Umbilical cord (tissue), 1 donor: ENCODE measurements at regions not wholly inside any gene's neighbourhood (a gene's known extent, or its start where the extent isn't known, plus 50 kb on each side); places are given as distances from the start of the nearest gene placed in this dataset.
A peak's percentile ranks its signal among the peaks of the same experiment; 100 is the strongest.

Experiments
- DNase-seq: peaks from one replicate; pipeline ENCODE4 v3.0.0-alpha.2; 2015; ENCODE audit warnings: low spot score

DNA sequence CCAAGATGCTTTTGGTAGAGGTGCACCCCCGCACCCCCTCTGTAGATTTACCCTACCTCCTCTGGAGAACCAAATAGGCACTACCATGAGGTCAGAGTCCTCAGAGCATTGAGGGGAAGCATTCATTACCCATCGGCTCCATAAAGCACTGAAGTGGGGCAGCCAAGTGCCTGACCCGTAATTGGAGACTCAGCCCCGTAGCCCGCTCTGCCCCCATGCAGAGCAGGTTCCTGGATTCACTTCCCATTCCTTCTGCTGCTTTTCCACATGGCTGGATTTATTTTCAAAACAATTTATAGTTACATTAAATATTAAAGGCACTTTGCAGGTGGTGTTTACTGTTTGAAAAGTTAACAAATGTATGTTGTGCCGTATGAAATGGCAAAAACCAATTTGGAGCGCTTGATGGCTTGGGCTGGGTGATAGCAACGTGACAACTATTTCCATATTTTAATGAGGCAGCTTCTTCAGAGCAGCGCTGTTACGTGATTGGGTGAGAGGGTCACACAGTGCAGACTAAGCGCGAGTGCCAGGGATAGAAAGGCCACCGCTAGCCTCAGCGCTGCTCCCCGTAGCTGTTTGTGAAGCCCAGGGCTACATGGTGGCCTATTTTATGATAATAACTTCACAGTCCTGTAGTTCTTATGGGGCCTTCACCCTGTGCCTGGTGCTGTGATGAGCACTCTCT, 373.8 kb upstream of the PROK2 start:
- no peak for DNase-seq

DNA sequence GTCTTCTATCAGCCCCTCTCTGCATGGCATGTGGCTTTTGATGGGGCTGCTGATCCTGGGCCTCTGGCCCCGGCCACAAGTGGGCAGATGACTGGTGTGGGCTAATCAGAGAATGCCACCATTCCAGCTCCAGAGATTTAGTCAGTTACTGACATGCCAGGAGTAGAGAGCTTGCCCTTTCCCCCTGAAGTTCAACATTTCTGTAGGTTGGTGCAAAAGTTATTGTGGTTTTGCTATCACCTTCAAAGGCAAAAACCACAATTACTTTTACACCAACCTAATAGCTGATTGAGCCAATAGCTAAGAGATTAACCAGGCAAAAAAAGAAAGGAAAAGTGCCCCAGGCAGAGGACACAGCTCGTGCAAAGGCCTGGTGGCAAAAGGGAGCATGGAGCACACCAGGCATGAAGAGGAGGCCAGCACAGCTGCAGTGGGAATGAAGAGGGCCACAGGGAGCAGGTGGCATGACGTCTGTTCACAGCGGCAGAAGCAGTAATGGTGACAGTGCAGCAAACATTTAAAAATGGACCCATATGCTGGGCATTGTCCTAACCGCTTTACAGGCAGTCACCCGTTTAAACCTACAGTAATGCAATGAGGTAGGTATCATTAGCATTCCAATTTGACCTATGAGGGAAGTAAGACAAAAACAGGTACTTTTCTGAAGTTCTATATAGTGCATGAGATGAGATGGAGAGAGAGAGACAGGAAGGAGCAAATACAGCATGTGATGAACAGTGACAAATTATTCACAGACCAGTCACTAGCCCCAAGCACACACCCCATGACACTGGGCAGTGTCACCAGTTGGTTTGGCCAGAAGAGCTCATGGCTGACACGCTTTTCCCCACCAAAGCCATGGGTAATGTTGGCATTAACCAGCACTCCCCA, 373.0 kb upstream of the PROK2 start:
- DNase-seq: no peak

DNA sequence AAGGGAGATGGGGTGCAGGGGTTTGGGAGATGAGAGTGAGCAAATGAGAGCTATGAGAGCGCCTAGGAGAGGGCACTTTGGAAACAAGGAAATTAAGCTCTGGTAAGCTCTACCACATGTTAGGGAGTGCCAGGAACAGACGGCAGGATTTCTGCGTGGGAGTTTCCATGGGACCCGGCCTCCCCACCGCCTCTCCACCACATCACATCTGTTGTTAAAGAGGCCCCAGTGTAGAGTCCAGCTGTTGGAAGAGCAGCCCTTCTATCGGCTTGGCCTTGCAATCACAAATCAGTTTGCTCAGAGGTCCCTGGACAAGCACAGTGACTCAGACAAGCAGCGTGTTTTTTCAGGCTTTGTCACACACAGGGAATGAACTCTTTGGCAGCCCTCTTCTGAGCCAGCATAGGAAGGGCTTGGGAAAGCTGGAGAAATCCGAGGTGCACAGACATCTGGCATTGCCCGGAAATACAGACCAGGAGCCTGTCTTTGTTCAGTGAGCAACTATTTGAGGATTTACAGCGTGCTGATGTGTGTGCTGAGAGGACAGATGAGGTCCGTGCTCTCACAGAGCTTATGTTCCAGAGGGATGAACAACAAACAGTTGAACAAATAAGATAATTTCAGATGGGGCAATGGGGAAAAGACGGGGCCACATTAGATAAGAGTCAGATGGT, 370.6 kb upstream of the PROK2 start:
- DNase-seq: peak; percentile 94

DNA sequence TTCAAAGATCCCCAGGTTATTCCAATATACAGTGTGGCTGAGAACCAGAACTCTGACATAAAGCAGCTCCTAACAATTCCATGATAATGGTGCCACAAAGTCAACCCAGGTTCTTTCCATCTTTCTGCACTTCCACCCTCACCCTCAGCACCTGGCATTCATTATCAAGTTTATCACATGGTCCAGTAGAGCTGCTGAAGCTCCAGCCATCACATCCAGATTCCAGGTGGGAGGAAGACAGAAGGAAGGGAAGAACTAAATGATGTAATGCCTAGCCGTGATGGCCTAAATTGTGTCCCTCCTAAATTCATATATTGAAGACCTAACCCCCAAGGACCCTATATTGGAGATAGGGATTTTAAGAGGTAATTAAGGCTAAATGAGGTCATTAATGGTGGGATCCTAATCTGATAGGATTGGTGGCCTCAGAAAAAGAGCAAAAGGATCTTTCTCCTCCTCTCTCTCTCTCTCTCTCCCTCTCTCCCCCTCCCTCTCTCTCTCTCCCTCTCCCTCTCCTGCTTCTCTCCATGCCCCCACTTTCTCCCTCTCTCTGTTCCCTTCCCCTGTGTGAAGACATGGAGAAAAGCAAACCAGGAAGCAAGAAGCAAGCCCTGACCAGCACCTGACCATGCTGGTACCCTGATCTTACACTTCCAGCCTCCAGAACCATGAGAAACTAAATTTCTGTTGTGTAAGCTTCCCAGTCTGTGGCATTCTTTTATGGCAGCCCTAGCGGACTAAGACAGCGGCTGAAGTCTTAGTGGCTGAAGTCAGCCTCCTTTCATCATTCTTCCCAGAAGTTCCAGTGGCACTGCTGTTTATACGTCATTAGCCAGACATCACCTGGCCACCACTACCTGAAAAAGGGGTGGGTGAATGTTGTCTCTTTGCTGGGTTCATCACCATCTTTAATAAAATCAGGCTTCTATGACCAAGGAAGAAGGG, 369.7 kb upstream of the PROK2 start:
- peak; percentile 50 for DNase-seq

DNA sequence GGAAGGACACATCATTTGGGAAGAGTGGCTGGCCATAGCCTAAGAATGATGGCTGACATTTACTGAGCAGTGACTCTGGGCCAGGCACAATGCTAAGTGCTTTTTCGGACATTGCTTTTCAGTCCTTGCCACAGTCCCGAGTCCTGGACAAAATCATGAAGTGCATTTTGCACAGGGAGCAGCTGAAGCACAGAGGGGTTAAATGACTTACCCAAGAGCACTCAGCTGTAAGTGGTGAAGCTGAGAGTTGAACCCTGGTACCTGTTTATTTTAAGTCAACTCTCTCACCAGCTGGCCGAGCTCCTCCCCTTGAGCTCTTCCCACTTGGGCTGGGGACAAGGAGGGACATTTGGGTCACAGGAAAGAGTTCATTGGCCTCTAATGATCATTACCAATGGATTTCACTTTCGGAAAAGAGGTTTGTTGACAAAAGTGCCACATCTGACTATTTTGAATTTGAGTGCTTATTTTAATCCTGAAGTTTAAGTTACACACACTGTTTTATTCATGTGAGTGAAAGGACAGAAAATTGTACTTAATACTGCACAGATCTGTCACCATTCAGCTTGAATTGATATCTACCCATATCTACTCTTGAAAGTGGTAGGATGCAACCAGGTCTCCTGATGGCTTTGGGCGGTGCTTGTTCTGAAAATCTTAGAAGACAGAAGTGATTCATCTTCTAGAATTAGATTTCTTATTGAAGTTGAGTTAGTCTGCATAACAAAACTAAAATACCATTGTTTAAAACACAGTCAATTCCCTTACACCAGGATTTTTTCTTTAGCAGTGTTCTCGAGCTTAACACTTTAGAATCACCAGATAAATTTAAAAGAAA, 368.7 kb upstream of the PROK2 start:
- DNase-seq: no peak

DNA sequence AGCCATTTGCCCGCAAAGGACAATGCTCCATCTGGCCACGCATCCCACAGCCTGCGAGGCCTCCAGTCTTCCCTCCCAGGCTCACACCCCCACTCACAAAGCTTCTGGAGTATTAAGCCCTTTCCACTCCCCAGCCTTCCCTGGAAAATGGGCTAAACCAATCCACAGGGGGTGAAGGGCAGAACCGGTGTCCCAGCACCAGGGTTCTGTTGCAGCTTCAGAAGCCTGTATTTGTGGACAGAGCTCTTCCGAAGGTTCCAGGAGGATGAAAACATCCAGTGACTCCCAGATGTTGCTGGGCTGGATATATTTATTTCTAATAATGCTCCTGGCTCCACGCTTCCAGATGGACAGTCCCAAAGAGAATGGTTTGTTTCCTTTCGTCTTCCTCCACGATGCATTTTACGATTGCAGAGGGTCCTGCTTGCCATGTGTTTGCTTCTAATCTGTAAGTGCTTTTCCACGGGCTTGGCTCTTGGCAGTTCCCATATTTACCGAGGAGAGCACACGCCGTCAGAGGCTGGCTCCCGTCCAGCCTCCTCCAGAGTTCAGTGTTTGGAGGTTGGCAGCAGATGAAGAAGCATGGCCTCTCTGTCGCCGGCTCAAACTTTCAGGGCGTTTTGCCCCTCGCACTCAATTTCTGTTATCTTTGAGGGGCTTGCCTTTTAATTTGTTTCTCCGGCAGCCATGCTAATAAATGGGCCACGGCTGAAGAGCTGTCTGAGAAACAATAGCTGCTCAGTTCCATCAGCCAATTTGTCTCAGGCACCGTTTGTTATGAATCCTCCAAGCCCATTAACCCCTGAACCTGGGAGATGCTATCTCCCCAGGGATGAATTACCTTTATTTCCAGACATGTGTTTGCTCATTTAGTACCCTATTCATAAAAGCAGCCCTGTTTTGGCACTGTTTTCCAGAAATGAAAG, 367.9 kb upstream of the PROK2 start:
- peak; percentile 95 for DNase-seq

DNA sequence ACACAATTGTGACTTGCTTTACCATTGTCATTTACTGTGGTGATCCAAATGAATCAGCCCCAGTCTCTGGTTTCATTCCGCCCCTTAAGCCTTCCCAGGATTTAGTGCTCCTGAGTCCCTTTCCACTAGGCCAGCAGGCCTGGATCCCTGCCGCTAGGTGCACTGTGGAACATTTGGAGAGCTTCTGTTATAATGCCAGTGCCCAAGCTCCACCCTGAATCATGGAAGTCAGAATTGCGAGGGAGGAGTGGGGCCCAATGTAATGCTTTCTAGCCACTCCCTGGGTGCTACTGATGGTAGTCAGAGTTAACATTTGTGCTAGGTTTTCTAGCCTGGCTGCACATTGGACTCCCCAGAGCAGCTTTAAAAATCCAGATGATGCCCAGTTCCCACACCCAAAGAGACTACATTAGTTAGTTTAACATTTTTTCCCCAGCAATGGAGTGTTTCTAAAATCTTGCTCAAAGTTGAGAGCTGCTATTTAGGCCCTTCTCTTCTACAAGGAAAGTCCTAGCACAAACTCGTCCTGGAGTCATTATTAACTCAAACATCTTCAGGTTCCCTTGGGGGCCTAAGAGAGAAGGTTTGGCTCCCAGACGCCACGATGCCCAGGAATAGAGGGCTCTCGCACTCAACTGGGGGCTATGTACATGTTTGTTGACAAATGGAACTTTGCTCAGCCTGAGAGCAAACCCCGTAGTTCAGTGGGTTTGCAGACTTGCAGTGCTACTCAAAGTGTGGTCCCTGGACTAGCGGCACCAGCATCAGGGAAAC, 366.7 kb upstream of the PROK2 start:
- DNase-seq: no peak

DNA sequence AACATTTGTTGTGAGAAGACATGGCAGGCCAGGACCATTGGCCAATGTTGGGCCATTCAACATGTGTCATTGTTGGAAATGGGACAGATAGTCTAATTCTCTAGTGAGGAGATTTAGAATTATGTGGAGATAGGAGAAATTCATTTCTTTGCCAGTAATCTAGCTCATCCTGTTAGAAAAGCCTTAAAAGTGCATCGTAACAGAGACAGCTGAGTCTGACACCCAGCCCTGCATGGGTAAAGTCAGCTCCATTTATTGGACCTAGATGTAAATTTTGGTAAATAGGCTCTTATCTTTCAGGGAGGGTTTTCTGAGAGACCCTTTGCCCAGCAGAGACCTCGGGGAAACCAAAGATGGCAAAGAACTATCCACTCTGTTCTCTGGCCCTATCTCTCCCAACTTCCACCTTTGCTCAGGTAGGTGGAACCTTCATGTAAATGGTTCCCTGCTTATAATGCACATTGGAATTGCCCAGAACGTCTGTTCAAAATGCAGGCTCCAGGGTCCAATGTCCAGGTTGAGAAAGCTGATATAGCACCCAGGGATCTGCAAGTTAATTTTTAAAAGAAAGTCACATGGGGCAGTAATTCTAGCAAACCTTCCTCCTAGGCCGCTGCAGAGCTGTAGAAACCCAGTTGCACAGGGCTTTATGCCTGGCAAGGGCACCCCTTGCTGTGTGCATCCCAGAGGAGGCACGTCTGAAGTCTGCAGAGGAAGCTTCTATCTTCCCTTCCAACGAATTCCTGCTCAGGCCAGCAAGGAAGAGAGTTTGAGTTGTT, 365.9 kb upstream of the PROK2 start:
- no peak for DNase-seq

DNA sequence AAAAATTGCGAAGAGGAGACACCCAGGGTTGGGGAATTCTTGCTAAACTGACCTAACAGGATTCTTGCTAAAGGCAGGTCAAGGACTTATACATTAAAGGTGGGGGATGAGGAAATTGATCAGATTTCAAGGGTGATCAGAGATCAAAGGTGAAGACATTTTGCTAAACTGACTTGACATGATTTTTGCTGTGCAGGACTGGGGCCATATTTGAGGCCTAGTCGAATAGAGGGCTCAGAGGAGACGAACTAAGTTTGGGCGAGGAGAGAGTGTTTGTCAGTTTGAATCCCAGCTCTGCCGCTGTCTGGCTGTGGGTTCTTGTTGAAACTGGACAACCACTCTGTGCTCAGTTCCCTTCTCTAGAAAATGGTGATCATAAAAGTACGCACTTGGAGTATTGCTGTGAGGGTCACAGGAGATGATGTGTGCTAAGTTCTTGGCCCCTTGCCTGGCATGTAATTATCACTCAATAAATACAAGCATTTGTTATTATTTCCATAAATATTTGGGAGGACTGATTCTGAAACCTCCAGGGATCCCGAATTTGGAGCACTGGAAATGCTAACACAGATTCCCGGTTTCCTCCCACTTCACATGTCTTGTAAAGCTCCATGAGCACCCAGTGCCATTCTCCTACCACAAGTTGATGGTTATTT, 364.8 kb upstream of the PROK2 start:
- no peak for DNase-seq

DNA sequence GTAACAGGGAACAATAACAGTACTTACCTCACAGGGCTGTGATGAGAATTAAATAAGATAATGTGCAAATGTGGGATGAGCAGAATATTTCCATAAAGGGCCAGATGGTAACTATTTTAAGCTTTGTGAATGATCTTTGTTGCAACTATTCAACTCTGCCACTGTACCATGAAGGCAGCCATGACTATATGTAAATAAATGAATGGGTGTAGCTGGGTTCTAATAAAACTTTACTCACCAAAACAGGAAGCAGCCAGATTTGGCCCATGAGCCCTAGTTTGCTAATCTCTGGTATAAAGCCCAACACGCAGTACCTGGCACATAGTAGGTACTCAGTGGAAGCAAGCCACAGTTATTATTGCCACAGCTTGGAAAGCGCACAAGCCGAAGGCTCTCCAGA, 362.7 kb upstream of the PROK2 start:
- no peak for DNase-seq

DNA sequence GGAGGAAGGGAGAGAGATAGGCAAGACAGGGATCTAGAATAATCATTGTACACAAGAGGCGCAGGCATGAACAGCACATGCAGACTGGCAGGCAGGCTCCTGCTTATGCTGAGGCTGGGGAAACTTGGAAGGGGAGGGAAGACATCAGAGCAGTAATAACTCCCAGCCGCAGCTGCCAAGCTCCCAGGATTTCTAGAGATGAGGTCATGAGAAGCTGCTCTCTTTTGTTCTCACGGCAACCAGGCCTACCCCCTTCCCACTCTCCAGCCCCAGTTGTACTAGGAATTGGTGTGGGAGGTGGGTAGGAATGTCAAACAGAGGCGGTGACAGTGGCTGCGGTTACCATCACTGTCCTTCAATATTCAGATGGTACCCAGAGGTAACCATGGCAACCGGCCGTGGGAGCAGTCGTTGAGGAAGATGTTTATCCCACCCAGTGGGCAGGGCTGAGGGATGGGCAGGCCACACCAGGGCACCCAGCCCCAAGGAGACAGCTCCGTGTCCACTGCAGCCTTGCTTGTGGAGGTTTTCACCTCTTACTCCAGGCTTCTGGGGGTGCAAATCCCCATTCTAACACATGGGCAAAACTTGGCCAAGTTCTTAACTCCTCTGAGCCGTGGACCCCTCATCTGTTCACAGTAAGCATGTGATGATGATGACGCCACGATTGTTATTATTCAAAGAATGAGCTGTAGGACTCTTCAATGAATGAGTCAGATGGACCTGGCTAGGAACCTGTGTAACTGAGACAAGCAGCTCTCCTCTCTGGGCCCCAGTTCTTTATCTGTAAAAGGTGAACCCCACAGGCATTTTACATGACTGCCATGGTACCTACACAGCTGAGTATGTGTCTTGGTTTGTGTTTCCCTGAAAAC, 360.8 kb upstream of the PROK2 start:
- peak; percentile 95 for DNase-seq

DNA sequence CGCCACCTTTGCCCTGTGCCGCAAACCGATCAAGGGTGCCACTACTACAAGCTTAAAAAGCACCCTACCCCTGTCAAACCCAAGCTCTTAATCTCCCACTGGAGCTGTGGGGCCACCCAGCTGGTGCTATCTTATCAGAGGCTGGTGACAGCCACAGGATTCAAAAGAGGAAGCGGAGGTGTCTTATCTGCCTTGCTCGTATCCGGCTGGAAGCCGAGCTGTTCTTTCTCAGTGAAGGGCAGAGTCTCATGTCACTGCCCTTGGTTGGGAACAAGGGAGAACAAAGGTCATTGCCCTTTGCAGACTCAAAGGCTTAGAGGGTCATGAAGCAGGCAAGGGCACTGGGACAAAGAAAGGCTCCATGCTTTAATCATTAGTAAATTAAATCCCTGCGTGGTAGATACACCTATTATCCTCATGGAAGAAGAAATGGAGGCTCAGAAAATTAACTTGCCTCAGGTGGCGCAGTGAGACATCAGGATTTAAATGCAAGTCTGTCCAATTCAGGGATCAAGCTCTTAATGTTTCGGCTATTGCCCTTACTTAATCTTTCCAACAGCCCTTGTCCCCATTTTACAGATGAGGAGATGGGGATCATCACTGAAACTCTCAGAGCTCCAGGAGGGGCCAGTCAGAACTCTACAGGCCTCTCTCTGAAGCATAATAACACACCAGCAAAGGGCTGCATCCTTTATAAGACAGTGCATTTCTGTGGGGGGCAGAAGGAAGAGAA, 360.0 kb upstream of the PROK2 start:
- no peak for DNase-seq

DNA sequence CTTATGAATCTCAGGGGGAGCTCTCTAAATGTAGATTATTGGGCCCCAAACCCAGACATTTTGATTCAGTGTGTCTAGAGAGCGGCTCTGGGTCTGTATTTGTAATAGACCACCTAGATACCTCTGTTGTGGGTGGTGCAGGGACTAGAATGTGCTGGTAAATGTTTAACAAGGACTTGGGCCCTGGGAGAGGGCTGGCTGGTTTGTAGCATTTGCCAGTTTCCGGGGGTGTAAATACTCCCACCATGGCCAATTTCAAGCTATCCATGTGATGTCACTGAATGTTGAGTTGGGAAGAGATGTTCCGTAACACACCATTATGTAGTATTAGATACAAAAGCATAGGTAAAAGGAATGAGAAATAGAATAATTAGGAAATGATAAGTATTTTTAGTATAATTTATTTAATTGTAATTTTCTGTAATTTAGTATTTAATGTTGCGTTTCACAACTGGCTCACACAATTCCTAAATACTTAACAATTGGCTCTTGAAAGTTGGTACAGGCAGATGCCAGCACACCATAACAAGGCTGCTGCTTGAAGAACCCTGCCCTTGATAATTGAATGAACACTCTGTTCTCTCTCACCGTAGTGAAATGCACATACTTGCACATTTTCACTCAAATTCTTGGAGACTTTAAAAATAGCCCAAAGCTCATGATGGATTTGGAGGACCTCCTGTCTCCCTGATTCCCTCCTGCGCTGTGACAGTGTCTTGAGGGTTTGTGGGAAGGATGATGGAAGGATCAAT, 359.2 kb upstream of the PROK2 start:
- no peak for DNase-seq

DNA sequence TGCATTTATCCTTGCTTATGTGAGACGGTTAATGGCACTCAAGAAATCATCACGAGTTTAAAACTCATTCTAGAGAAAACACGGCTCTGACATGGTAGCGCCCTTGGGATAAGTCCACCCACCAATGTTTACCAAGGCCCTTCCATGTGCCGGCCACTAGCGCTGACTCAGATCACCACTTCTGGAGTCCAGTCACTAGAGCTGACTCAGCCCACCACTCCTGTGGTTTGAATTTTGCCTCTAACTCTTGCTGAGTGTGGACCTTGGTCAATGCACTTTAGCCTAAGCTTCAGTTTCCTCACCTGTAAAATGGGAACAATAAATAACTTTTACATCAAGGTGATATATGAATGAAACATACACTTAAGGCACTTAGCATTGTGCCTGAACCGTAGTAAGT, 358.4 kb upstream of the PROK2 start:
- no peak for DNase-seq

DNA sequence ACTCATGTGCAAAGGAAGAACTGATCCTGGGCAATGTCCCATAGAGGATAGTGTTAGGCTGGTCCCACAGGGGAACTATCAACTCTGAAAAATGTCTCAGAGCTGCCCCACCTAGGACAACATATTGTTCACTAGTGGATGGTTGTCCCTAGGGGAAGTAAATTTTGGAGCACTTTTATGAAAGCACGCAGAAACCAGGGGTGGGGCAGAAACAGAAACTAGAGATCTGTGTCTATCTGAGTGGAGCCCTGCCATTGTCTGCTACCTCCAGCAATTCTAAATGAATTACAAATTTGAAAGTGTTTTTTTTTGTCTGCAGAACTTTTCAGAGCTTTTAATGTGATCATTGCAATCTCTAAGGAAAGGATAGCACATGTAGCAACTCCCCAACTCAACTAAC, 357.1 kb upstream of the PROK2 start:
- no peak for DNase-seq
